ENCODE measurements at regions not wholly inside any gene's neighbourhood (a gene's known extent, or its start where the extent isn't known, plus 50 kb on each side); places are given as distances from the start of the nearest gene placed in this dataset.

- TF ChIP-seq CTCF (IDR thresholded peaks at IDR 0.05; ENCODE audit: low read depth, low read length, poor library complexity, severe bottlenecking): no peak
- TF ChIP-seq EZH2phosphoT487 (IDR thresholded peaks at IDR 0.05; ENCODE audit: borderline replicate concordance, low read length): no peak
These were observed 780.9 kb downstream of the QKI start for GRCh38 chr6:164195278-164195941.
